Suprapubic skin (tissue), 4 donors: ENCODE measurements at regions not wholly inside any gene's neighbourhood (a gene's known extent, or its start where the extent isn't known, plus 50 kb on each side); places are given as distances from the start of the nearest gene placed in this dataset.

Source experiments
- DNase-seq, 2 donors: peaks; one replicate each; pipeline ENCODE4 v3.0.0-alpha.2; 2019; ENCODE audit warnings: low spot score in 2 of 2
- H3K27ac ChIP-seq: fragments of 200-600 bp; sonication (generic); one replicate; pipeline ENCODE4 v1.5.1; 2019
- H3K27me3 ChIP-seq: fragments of 200-600 bp; sonication (generic); one replicate; pipeline ENCODE4 v1.5.1; 2019
- H3K36me3 ChIP-seq: fragments of 200-600 bp; sonication (generic); one replicate; pipeline ENCODE4 v1.5.1; 2019
- H3K4me1 ChIP-seq: fragments of 200-600 bp; sonication (generic); one replicate; pipeline ENCODE4 v1.5.1; 2019
- H3K4me3 ChIP-seq: fragments of 200-600 bp; sonication (generic); one replicate; pipeline ENCODE4 v1.5.1; 2019; ENCODE audit warnings: mild to moderate bottlenecking
- H3K9me3 ChIP-seq: fragments of 200-600 bp; sonication (generic); one replicate; pipeline ENCODE4 v1.5.1; 2019
- CTCF ChIP-seq, 2 donors: fragments of 200-600 bp in 1 of 2; fragments of 450-650 bp in 1 of 2; sonication (generic) in 1 of 2; IDR thresholded peaks; one replicate each; pipeline ENCODE4 v1.5.1; 2016 to 2019; ENCODE audit warnings: antibody characterized with exemption in 2 of 2, mild to moderate bottlenecking in 1 of 2, moderate library complexity in 1 of 2
- EP300 ChIP-seq: sonication (generic); formaldehyde crosslinking; IDR thresholded peaks from one replicate; pipeline ENCODE4 v1.6.1; 2017; ENCODE audit warnings: antibody characterized with exemption
- POLR2A ChIP-seq, 2 donors: fragments of 450-650 bp; IDR thresholded peaks; one replicate each; pipeline ENCODE4 v1.6.1; 2017; ENCODE audit warnings: antibody characterized with exemption in 2 of 2, mild to moderate bottlenecking in 2 of 2, moderate library complexity in 2 of 2
- POLR2AphosphoS5 ChIP-seq, 3 donors: sonication (generic); formaldehyde crosslinking; IDR thresholded peaks; one replicate each; pipeline ENCODE4 v1.6.1; 2017; ENCODE audit warnings: antibody characterized with exemption in 3 of 3
- WGBS: methylation state at CpG from one replicate; pipeline ENCODE4 v1.1.5; 2018; 5-methylcytosine and 5-hydroxymethylcytosine counted together

GRCh38 chr11:103530257-103530656 lies 421.0 kb downstream of the DYNC2H1 start:
- H3K27me3 ChIP-seq, result no peaks in the 10 kb centered on the region
- no peaks in the 10 kb centered on the region for H3K9me3 ChIP-seq
- 94% methylated on average over 4 of the region's 4 CpGs for WGBS
- peaks cover 2% of the 10 kb centered on the region for H3K4me1 ChIP-seq
- H3K36me3 ChIP-seq, result no peaks in the 10 kb centered on the region
- H3K4me3 ChIP-seq, result no peak overlapping the region
- TF ChIP-seq POLR2A (IDR thresholded peaks at IDR 0.05) (no peak), CTCF (IDR thresholded peaks at IDR 0.05) (no peak), POLR2AphosphoS5 (IDR thresholded peaks at IDR 0.05) (no peak), EP300 (no peak)
- H3K27ac ChIP-seq, result no peak overlapping the region
- no peak for DNase-seq

- H3K36me3 ChIP-seq, result no peaks in the 10 kb centered on the region
- no peaks in the 10 kb centered on the region for H3K27me3 ChIP-seq
- H3K4me1 ChIP-seq, result peaks cover 2% of the 10 kb centered on the region
- H3K27ac ChIP-seq, result no peak overlapping the region
- no peaks in the 10 kb centered on the region for H3K9me3 ChIP-seq
- TF ChIP-seq EP300 (no peak), POLR2A (IDR thresholded peaks at IDR 0.05) (no peak), CTCF (IDR thresholded peaks at IDR 0.05) (no peak), POLR2AphosphoS5 (IDR thresholded peaks at IDR 0.05) (no peak)
- H3K4me3 ChIP-seq, result no peak overlapping the region
- no peak for DNase-seq
- 61% methylated on average over 3 of the region's 3 CpGs for WGBS
Observed at GRCh38 chr11:103532133-103532788, 423.0 kb downstream of the DYNC2H1 start.

- H3K9me3 ChIP-seq, result no peaks in the 10 kb centered on the region
- H3K36me3 ChIP-seq, result no peaks in the 10 kb centered on the region
- no peak overlapping the region for H3K27ac ChIP-seq
- no peak overlapping the region for H3K4me3 ChIP-seq
- no peaks in the 10 kb centered on the region for H3K4me1 ChIP-seq
- DNase-seq, result no peak
- TF ChIP-seq CTCF (IDR thresholded peaks at IDR 0.05) (no peak), EP300 (no peak), POLR2A (IDR thresholded peaks at IDR 0.05) (no peak), POLR2AphosphoS5 (IDR thresholded peaks at IDR 0.05) (no peak)
- H3K27me3 ChIP-seq, result no peaks in the 10 kb centered on the region
Observed at GRCh38 chr11:103534191-103534590, 425.0 kb downstream of the DYNC2H1 start.

GRCh38 chr11:103534959-103535358 lies 425.7 kb downstream of the DYNC2H1 start:
- Histone ChIP-seq H3K9me3 (no peaks in the 10 kb centered on the region), H3K27me3 (no peaks in the 10 kb centered on the region), H3K4me3 (no peak overlapping the region), H3K4me1 (no peaks in the 10 kb centered on the region), H3K27ac (no peak overlapping the region), H3K36me3 (no peaks in the 10 kb centered on the region)
- DNase-seq, result no peak
- 85% methylated on average over 2 of the region's 2 CpGs for WGBS
- no peak for TF ChIP-seq POLR2A (IDR thresholded peaks at IDR 0.05)
- TF ChIP-seq EP300, result no peak
- TF ChIP-seq POLR2AphosphoS5 (IDR thresholded peaks at IDR 0.05), result no peak
- TF ChIP-seq CTCF (IDR thresholded peaks at IDR 0.05), result no peak

GRCh38 chr11:103536335-103536722 lies 427.1 kb downstream of the DYNC2H1 start:
- H3K36me3 ChIP-seq, result no peaks in the 10 kb centered on the region
- H3K9me3 ChIP-seq, result no peaks in the 10 kb centered on the region
- H3K27ac ChIP-seq, result no peak overlapping the region
- no peak overlapping the region for H3K4me3 ChIP-seq
- WGBS, result 81% methylated on average over 10 of the region's 10 CpGs
- no peaks in the 10 kb centered on the region for H3K4me1 ChIP-seq
- no peak for DNase-seq
- no peaks in the 10 kb centered on the region for H3K27me3 ChIP-seq
- TF ChIP-seq CTCF (IDR thresholded peaks at IDR 0.05) (no peak), EP300 (no peak), POLR2A (IDR thresholded peaks at IDR 0.05) (no peak), POLR2AphosphoS5 (IDR thresholded peaks at IDR 0.05) (no peak)
